SU-DHL-6 (cell line): ENCODE measurements at regions not wholly inside any gene's neighbourhood (a gene's known extent, or its start where the extent isn't known, plus 50 kb on each side); places are given as distances from the start of the nearest gene placed in this dataset.

Experiments
- H2AFZ ChIP-seq: fragments of 200-600 bp; sonication (generic); 2 replicates; pipeline ENCODE4 v1.6.1; 2014; ENCODE audit warnings: low read depth, mild to moderate bottlenecking, moderate library complexity, mixed read lengths, antibody characterized with exemption, low read length; ENCODE audit not compliant: severe bottlenecking
- H3F3A ChIP-seq: fragments of 200-600 bp; shearing (Covaris generic); 2 replicates; pipeline ENCODE4 v1.6.0; 2016; ENCODE audit warnings: antibody characterized with exemption, mild to moderate bottlenecking; ENCODE audit not compliant: insufficient read depth
- H3K27ac ChIP-seq: fragments of 200-600 bp; sonication (generic); 2 replicates; pipeline ENCODE4 v1.5.1; 2016; ENCODE audit warnings: low read depth, mild to moderate bottlenecking, low read length, moderate library complexity, mixed read lengths
- H3K27me3 ChIP-seq: fragments of 200-600 bp; sonication (generic), shearing (Covaris generic); 2 replicates; pipeline ENCODE4 v1.6.0; 2014; ENCODE audit warnings: mild to moderate bottlenecking, low read length
- H3K36me3 ChIP-seq: fragments of 200-600 bp; sonication (generic); 2 replicates; pipeline ENCODE4 v1.6.1; 2014; ENCODE audit warnings: mild to moderate bottlenecking, low read length, mixed read lengths
- H3K4me2 ChIP-seq: fragments of 300-600, 200-600 bp; shearing (Covaris generic), sonication (generic); 2 replicates; pipeline ENCODE4 v1.6.0; 2014; ENCODE audit warnings: low read length, low read depth, mild to moderate bottlenecking; ENCODE audit not compliant: poor library complexity, severe bottlenecking
- H3K4me3 ChIP-seq: fragments of 200-600 bp; sonication (generic); 2 replicates; pipeline ENCODE4 v1.5.1; 2014; ENCODE audit warnings: antibody characterized with exemption, low read length, mild to moderate bottlenecking, mixed read lengths; ENCODE audit not compliant: insufficient read depth, poor library complexity, severe bottlenecking
- H3K79me2 ChIP-seq: fragments of 200-600 bp; sonication (generic); 2 replicates; pipeline ENCODE4 v1.6.1; 2014; ENCODE audit warnings: mild to moderate bottlenecking, low read length, moderate library complexity; ENCODE audit not compliant: insufficient read depth
- H3K9ac ChIP-seq: fragments of 200-600 bp; sonication (generic); 2 replicates; pipeline ENCODE4 v1.7.0; 2014; ENCODE audit warnings: mild to moderate bottlenecking, low read length
- H3K9me2 ChIP-seq: fragments of 200-600 bp; sonication (generic); replicated peaks from 2 replicates; pipeline ENCODE4 v1.6.1; 2014; ENCODE audit warnings: low read length; ENCODE audit not compliant: insufficient read depth
- H3K9me3 ChIP-seq: fragments of 200-600 bp; sonication (generic); 2 replicates; pipeline ENCODE4 v1.6.1; 2014; ENCODE audit warnings: low read length, mixed read lengths; ENCODE audit not compliant: insufficient read depth
- H4K20me1 ChIP-seq: fragments of 200-600 bp; sonication (generic); 2 replicates; pipeline ENCODE4 v1.6.1; 2014; ENCODE audit warnings: low read depth, mild to moderate bottlenecking, antibody characterized with exemption, low read length, moderate library complexity, mixed read lengths
- CTCF ChIP-seq: fragments of 200-600 bp; sonication (generic); IDR thresholded peaks from one replicate; pipeline ENCODE4 v1.5.1; 2017; ENCODE audit warnings: antibody characterized with exemption, mild to moderate bottlenecking, low read length, moderate library complexity; ENCODE audit not compliant: insufficient read depth, poor library complexity, severe bottlenecking
- EZH2phosphoT487 ChIP-seq: fragments of 200-600 bp; sonication (generic), shearing (Covaris generic); conservative IDR thresholded peaks from 2 replicates; pipeline ENCODE4 v1.6.1; 2018; ENCODE audit warnings: mild to moderate bottlenecking, antibody characterized with exemption, low read length, moderate library complexity, mixed read lengths

- no peak overlapping the region for H3K27ac ChIP-seq
- H3F3A ChIP-seq: no peaks in the 10 kb centered on the region
- H3K4me2 ChIP-seq: no peak overlapping the region
- H3K4me3 ChIP-seq: no peak overlapping the region
- H4K20me1 ChIP-seq: no peaks in the 10 kb centered on the region
- no peaks in the 10 kb centered on the region for H3K27me3 ChIP-seq
- H3K9me2 ChIP-seq: no peaks in the 10 kb centered on the region
- no peaks in the 10 kb centered on the region for H3K79me2 ChIP-seq
- TF ChIP-seq CTCF: no peak
- no peak for TF ChIP-seq EZH2phosphoT487
- no peak overlapping the region for H3K9ac ChIP-seq
- H3K9me3 ChIP-seq: no peaks in the 10 kb centered on the region
- no peak overlapping the region for H2AFZ ChIP-seq
- no peaks in the 10 kb centered on the region for H3K36me3 ChIP-seq
Measured at GRCh38 chr12:92624236-92624635, 78.6 kb upstream of the PLEKHG7 start.

GRCh38 chr12:92623386-92623785 is 79.4 kb upstream of the PLEKHG7 start:
- Histone ChIP-seq H3K27ac (no peak overlapping the region), H3K27me3 (no peaks in the 10 kb centered on the region), H3K36me3 (no peaks in the 10 kb centered on the region), H3K9ac (no peak overlapping the region), H3K9me3 (no peaks in the 10 kb centered on the region), H3K79me2 (no peaks in the 10 kb centered on the region), H3K4me3 (no peak overlapping the region), H3F3A (no peaks in the 10 kb centered on the region), H3K4me2 (no peak overlapping the region), H2AFZ (no peak overlapping the region), H4K20me1 (no peaks in the 10 kb centered on the region), H3K9me2 (no peaks in the 10 kb centered on the region)
- no peak for TF ChIP-seq CTCF
- no peak for TF ChIP-seq EZH2phosphoT487

- no peaks in the 10 kb centered on the region for H3K36me3 ChIP-seq
- no peak overlapping the region for H2AFZ ChIP-seq
- H3K4me3 ChIP-seq: no peak overlapping the region
- no peaks in the 10 kb centered on the region for H3K79me2 ChIP-seq
- no peak for TF ChIP-seq CTCF
- no peak for TF ChIP-seq EZH2phosphoT487
- no peaks in the 10 kb centered on the region for H3K27me3 ChIP-seq
- H3F3A ChIP-seq: no peaks in the 10 kb centered on the region
- no peak overlapping the region for H3K27ac ChIP-seq
- no peaks in the 10 kb centered on the region for H4K20me1 ChIP-seq
- H3K4me2 ChIP-seq: no peak overlapping the region
- no peak overlapping the region for H3K9ac ChIP-seq
- H3K9me3 ChIP-seq: no peaks in the 10 kb centered on the region
- H3K9me2 ChIP-seq: no peaks in the 10 kb centered on the region
Measured at GRCh38 chr12:92621833-92622232, 81.0 kb upstream of the PLEKHG7 start.
